ENCODE measurements at regions not wholly inside any gene's neighbourhood (a gene's known extent, or its start where the extent isn't known, plus 50 kb on each side); places are given as distances from the start of the nearest gene placed in this dataset.

DNA sequence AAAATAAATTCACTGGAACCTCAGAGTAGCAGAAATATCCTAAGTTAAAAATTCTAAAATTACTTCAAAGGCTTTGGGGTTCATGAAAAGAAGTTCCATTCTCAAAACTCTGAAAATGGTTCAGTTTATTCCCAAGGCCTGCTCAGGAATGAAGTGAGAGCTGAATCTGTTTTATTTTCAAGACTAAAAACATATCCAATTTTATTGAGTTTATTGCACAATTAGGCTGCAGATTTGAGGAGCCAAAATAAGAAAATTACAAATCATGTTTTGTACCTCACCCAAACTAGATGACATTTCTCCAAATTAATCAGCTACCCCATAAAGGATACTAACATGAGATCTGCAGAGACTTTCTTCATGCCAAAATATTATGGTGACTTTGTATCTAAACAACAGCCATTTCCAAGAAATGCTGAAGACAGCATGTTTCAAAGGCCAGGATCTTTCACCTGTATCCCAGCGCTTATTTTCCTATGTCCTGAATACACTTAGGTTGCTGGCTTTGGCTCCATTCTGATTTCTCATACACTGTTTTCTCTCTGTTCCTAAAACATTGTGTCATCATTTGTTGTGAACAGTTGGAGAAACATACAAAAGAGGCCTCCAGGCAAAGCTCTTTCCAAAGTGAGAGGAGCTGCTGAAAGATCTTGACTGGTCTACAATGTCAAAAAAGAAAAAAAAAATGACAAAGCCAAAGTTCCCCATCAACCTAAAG lies 85.7 kb upstream of the F13A1 start:
- no peaks in the 10 kb centered on the region for H3K4me1 Mint-ChIP-seq (ENCODE audit: low read depth)
- peaks cover 5% of the 10 kb centered on the region for H3K27me3 Mint-ChIP-seq
- H3K36me3 Mint-ChIP-seq = no peaks in the 10 kb centered on the region
- no peak overlapping the region for H3K27ac Mint-ChIP-seq
- H3K4me3 Mint-ChIP-seq = no peak overlapping the region
- no peaks in the 10 kb centered on the region for H3K9me3 Mint-ChIP-seq (ENCODE audit: low read depth)

DNA sequence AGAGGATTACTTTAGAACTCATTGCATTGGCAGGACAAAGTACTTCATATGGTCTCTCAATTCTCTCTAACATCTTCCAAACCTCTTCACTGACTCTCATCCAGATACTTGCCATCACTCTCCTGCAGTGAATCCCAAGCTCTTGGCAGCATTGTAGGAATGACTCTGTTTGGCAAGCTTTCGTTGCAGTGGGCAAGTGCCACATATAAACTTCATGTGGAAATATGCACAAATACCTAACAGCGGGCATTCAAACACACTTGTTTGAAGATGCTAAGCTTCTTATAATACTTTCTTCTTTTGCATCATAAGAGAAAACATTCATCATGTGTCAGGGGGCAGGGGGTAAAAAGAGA lies 86.2 kb upstream of the F13A1 start:
- Mint-ChIP-seq H3K27me3 (peaks cover 5% of the 10 kb centered on the region), H3K9me3 (ENCODE audit: low read depth) (no peaks in the 10 kb centered on the region), H3K4me3 (no peak overlapping the region), H3K36me3 (no peaks in the 10 kb centered on the region), H3K27ac (no peak overlapping the region), H3K4me1 (ENCODE audit: low read depth) (no peaks in the 10 kb centered on the region)

DNA sequence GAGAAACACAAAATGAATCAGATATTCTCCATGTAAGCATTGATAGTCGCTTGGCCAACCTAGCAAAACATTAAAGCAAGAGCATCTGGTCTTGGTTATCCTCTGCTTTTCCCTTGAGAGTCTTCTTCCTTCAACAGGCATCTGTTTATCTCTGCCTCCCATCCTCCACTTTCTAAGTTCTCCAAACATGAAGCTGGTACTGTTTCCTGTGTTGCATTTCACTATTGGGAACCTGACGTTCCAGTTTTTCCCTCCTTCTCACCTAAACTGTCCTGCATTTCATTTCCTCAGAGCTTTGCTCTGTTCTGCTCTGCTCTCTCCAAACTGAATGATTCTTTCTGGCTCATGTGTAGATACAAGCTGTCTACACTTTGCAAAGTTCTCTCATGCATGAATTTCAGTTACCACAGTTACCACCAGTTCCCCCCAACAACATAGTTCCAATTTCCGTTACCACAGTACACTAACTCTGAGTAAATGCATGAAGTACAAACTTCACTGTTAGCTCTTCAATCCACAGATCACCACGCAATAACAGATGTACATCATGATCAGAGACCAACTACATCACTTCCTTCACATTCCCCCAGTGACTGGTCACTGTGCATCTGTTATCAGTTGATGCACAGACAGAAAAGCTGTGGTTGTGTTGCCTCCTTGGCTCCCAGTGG lies 86.7 kb upstream of the F13A1 start:
- Mint-ChIP-seq H3K9me3 (ENCODE audit: low read depth) (no peaks in the 10 kb centered on the region), H3K4me3 (no peak overlapping the region), H3K27me3 (peaks cover 5% of the 10 kb centered on the region), H3K36me3 (no peaks in the 10 kb centered on the region), H3K27ac (no peak overlapping the region), H3K4me1 (ENCODE audit: low read depth) (no peaks in the 10 kb centered on the region)

DNA sequence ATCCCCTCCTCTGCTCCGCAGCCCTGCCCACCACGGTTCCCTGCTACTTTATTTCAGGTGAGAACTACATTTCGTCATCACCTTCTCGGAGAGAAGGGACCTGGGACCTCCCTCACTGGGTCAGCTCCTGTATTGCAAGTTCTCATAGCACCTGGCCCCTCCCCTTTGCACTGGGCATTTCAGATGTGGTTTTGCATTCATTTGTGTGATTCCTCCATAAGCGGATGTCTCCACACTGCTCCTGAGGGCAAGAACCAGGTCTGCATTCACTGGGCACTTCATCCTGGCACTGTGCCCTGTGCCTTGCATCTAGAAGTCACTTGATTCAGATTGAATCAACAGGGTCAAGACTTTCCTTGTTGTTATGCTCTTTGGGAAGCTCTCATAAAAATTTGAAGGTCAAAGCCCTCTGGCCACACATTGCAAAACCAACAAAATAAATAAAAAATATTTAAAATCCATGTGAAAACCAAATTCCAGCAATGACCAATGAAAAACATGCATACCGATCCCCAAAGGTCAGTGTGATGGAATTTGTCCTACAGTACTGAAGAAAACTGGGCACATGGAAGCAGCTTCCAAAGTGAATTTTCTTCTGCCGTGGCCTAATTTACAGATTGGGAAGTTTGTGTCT lies 89.1 kb upstream of the F13A1 start:
- Mint-ChIP-seq H3K4me1 (ENCODE audit: low read depth) (no peaks in the 10 kb centered on the region), H3K27ac (no peak overlapping the region), H3K4me3 (no peak overlapping the region), H3K36me3 (no peaks in the 10 kb centered on the region), H3K9me3 (ENCODE audit: low read depth) (no peaks in the 10 kb centered on the region), H3K27me3 (peaks cover 5% of the 10 kb centered on the region)

DNA sequence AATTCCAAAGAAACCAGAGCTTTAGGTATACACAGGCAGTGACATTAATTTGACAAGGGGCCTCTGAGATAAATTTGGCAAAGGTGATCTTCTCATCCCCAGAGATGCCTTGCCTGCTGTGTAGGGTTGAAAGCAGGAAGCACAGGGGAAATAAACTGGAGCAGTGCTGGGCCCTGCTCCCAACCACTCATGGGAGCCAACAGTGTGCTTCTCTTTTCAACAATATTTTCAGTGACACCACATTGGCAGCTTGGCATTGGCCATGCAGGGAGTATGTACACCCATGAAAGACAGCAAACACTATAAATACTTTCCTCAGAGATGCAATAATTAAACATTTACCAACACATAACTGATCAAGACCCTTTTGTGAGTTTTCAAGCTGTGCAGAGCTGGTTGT lies 90.7 kb upstream of the F13A1 start:
- Mint-ChIP-seq H3K36me3 (no peaks in the 10 kb centered on the region), H3K27ac (no peak overlapping the region), H3K9me3 (ENCODE audit: low read depth) (no peaks in the 10 kb centered on the region), H3K4me1 (ENCODE audit: low read depth) (no peaks in the 10 kb centered on the region), H3K27me3 (peaks cover 5% of the 10 kb centered on the region), H3K4me3 (no peak overlapping the region)

DNA sequence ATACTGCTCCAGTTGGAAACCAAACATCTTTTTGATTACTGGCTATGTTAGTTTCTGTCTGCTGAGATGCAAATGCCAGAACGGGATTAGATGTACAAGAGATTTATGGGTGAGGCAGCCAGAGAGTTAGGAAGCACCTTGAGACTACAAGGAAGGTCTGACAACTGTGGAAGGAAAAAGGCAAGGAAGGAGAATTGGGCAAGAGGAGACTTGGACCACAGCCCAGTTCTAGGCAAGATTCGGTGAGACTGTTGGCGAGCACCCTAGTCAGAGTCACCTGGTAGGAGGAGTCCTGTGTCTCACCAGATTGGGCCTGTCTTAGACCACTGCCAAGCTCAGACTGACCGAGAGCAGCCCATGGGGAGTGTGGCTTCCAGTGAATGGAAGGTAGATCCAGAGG lies 91.8 kb upstream of the F13A1 start:
- no peak overlapping the region for H3K4me3 Mint-ChIP-seq
- no peaks in the 10 kb centered on the region for H3K36me3 Mint-ChIP-seq
- no peak overlapping the region for H3K27ac Mint-ChIP-seq

DNA sequence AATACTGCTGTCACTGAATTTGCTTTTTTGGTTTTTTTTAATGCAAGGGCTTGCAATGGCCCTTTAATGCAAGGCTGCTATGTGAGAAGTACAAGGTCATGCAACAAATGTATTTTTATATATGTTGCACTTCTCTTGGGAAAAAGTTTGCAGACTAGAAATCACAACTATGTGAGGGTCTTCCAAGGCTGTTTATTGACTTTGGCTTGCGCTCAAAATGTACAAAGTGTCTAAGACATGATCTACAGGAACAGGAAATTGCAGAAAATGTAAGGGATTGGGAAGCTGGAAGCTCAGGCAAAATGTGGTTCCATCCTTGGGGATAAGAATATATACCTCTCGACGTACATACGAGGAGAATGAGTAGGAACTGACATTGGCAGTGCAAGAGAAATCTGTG lies 92.2 kb upstream of the F13A1 start:
- Mint-ChIP-seq H3K27ac (no peak overlapping the region), H3K4me3 (no peak overlapping the region), H3K27me3 (peaks cover 5% of the 10 kb centered on the region), H3K9me3 (ENCODE audit: low read depth) (no peaks in the 10 kb centered on the region), H3K4me1 (ENCODE audit: low read depth) (no peaks in the 10 kb centered on the region), H3K36me3 (no peaks in the 10 kb centered on the region)

More for the DNA sequence above, 91.8 kb upstream of the F13A1 start:
- Mint-ChIP-seq H3K9me3 (ENCODE audit: low read depth) (no peaks in the 10 kb centered on the region), H3K4me1 (ENCODE audit: low read depth) (no peaks in the 10 kb centered on the region), H3K27me3 (peaks cover 5% of the 10 kb centered on the region)

DNA sequence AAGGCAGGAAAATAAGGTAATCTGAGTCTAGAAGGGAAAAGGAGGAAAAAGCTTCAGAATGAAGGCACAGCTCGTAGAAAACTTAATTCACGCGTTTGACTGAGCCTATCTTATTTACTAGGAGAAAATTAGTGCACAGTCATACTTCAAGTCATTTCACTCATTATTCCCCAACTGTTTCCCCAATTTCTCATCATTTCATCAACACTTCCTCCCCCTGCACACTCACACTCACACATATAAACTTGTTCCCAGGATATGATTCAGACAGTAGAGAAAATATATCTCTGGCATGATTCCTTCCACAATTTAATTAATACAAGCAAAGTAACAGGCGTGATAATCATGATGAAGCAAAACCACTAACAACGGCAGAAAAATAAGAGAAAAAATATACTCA lies 94.5 kb upstream of the F13A1 start:
- Mint-ChIP-seq H3K4me3 (no peak overlapping the region), H3K36me3 (no peaks in the 10 kb centered on the region), H3K27me3 (peaks cover 2% of the 10 kb centered on the region), H3K4me1 (ENCODE audit: low read depth) (no peaks in the 10 kb centered on the region), H3K9me3 (ENCODE audit: low read depth) (no peaks in the 10 kb centered on the region), H3K27ac (no peak overlapping the region)

DNA sequence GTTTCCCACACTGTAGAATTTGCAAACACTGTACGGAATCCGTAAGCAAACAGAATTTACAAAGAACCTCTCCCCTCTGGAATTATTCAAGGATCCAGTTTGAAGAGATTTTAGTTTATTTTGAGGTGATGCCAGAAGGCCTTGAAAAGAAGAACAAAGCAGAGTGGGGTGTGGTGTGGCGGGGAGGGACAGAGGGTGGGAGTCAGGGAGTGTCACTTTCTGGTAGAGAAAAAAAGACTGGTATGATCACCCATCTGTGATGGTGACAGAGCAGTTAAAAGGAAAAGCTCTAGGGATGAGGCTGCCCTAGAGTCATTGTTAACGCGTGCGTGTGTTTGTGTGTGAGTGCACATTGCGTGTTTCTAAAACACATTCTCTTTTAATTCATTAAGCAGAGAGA lies 97.0 kb upstream of the F13A1 start:
- H3K9me3 Mint-ChIP-seq (ENCODE audit: low read depth) = no peaks in the 10 kb centered on the region
- no peaks in the 10 kb centered on the region for H3K4me1 Mint-ChIP-seq (ENCODE audit: low read depth)
- H3K4me3 Mint-ChIP-seq = no peak overlapping the region
- no peaks in the 10 kb centered on the region for H3K27me3 Mint-ChIP-seq
- H3K36me3 Mint-ChIP-seq = no peaks in the 10 kb centered on the region
- no peak overlapping the region for H3K27ac Mint-ChIP-seq

DNA sequence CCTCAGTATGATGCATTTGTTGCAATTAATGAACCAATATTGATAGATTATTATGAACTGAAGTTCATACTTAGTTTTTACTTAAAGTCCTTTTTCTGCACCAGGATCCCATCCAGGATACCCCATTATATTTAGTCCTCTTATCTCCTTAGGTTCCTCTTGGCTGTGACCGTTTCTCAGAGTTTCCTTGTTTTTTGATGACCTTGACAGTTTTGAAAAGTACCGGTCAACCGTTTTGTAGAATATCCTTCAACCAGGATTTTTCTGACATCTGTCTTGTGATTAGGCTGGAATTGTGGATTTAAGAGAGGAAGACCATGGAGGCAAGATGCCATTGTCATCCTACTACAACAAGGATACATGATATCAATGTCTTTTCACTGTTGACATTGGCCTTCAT lies 98.0 kb upstream of the F13A1 start:
- no peaks in the 10 kb centered on the region for H3K9me3 Mint-ChIP-seq (ENCODE audit: low read depth)
- H3K36me3 Mint-ChIP-seq = no peaks in the 10 kb centered on the region
- no peak overlapping the region for H3K27ac Mint-ChIP-seq
- no peaks in the 10 kb centered on the region for H3K27me3 Mint-ChIP-seq
- H3K4me3 Mint-ChIP-seq = no peak overlapping the region
- no peaks in the 10 kb centered on the region for H3K4me1 Mint-ChIP-seq (ENCODE audit: low read depth)

DNA sequence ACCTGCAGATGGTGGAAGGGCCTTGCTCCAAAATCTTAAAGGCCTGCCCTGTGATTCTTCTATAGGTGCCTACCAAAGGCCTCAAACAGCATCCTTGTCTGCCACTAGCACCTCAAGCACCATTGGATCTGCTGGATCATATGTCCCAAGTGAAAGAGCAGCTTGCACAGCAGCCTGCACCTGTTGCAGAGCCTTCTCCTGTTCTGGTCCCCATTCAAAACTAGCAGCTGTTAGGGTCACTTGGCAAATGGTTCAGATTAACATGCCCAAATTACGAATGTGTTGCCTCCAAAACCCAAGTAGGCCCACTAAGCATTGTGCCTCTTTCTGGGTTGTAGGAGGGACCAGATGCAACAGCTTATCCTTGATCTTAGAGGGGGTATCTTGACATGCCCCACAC lies 99.6 kb upstream of the F13A1 start:
- Mint-ChIP-seq H3K4me1 (ENCODE audit: low read depth) (no peaks in the 10 kb centered on the region), H3K27ac (no peak overlapping the region), H3K9me3 (ENCODE audit: low read depth) (peaks cover 13% of the 10 kb centered on the region), H3K27me3 (peaks cover 7% of the 10 kb centered on the region), H3K4me3 (no peak overlapping the region), H3K36me3 (peaks cover 3% of the 10 kb centered on the region)

DNA sequence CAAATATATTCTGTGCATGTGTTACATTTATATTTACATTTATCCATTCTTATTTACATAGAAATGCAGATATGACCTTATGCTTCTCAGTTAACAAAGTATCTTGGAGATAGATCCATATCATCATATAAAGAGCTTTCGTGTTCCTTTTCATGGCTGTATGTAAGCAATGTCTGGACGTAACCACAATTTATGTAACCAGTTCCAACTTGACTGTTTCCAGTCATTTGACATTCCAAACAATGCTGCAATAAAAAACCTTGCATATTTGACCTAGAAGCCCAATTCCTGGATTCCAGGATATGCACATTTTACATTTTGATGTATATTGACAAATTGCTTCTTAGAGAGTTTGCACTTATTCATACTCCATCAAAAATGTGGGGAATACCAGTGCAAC lies 113.7 kb upstream of the F13A1 start:
- Mint-ChIP-seq H3K27me3 (peaks cover 2% of the 10 kb centered on the region), H3K36me3 (peaks cover 2% of the 10 kb centered on the region), H3K27ac (no peak overlapping the region), H3K4me1 (ENCODE audit: low read depth) (no peaks in the 10 kb centered on the region), H3K9me3 (ENCODE audit: low read depth) (peaks cover 7% of the 10 kb centered on the region), H3K4me3 (no peak overlapping the region)

DNA sequence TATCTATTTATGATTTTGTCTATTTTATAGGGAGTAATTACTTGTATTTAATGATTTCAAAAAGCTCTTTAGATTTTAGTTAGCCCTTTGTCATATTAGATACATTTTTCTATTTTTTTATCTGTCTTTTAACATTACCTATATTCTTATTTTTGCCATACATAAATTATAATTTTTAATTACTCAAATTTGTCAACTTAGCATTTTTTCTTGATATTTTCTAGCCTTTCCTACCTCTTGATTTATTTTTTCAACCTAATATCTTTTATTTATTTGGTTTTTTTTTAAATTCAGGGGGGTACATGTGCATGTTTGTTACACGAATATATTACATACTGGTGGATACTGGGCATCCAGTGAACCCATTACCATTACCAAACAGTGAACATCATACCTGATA lies 114.3 kb upstream of the F13A1 start:
- peaks cover 7% of the 10 kb centered on the region for H3K9me3 Mint-ChIP-seq (ENCODE audit: low read depth)
- H3K4me3 Mint-ChIP-seq = no peak overlapping the region
- H3K4me1 Mint-ChIP-seq (ENCODE audit: low read depth) = no peaks in the 10 kb centered on the region
- peaks cover 2% of the 10 kb centered on the region for H3K27me3 Mint-ChIP-seq
- peaks cover 2% of the 10 kb centered on the region for H3K36me3 Mint-ChIP-seq
- H3K27ac Mint-ChIP-seq = no peak overlapping the region

DNA sequence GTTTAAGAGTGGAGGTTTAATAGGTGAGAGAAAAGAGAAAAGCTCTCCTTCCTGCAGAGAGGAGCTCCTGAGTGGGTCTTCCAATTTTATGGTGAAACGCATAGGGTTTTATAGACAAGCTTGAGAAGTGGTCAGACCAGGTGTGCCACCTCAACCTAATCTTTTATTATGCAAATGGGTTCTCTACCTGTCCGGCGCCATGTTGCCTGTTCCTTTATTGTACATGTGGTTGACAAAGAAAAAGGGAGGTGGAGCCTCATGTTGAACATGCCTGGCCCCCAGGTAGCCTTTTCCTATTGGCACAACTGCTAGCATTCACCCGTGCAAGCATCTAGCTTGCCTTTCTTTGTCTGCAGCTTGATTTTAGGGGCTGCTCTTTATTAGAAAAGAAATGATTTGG lies 115.9 kb upstream of the F13A1 start:
- Mint-ChIP-seq H3K4me3 (no peak overlapping the region), H3K36me3 (peaks cover 5% of the 10 kb centered on the region), H3K27me3 (peaks cover 2% of the 10 kb centered on the region), H3K27ac (no peak overlapping the region), H3K9me3 (ENCODE audit: low read depth) (peaks cover 11% of the 10 kb centered on the region), H3K4me1 (ENCODE audit: low read depth) (no peaks in the 10 kb centered on the region)

DNA sequence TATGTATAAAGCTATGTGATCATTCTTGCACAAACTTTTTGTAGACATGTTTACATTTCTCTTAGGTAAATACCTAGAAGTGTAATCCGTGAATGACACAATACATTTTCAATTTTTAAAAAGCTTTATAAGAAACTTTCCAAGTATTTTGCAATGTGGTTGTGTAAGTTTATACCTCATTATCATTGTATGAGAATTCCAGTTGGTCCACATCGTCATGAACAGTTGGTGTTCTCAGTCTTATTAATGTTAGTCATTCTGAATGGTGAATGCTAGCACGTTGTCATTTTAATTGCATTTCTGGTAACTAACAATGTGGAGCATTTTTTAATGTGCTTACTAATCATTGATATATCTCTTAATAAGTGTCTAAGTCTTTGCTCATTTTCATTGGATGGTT lies 116.5 kb upstream of the F13A1 start:
- Mint-ChIP-seq H3K9me3 (ENCODE audit: low read depth) (peaks cover 11% of the 10 kb centered on the region), H3K27ac (no peak overlapping the region), H3K36me3 (peaks cover 5% of the 10 kb centered on the region), H3K27me3 (peaks cover 2% of the 10 kb centered on the region), H3K4me3 (no peak overlapping the region), H3K4me1 (ENCODE audit: low read depth) (no peaks in the 10 kb centered on the region)

DNA sequence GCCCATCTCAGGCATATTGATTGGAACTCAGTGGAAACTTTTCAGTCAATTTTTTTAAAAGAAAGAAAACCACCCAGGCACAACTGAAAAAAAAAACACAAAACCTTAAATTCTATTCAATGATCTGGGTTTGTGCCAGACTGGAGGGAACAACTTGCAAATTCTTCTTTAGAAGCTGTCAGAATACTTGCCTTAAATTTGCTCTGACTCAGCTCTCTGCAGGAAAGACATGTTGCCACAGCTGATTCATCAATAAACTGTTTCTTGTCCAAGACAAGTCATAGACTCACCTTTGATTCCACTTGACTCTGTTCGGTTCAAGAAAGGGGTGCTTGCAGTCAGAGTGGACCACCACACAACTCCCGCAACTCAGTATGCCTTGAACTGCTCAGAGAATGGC lies 117.8 kb upstream of the F13A1 start:
- Mint-ChIP-seq H3K27me3 (peaks cover 2% of the 10 kb centered on the region), H3K4me3 (no peak overlapping the region), H3K36me3 (peaks cover 5% of the 10 kb centered on the region), H3K9me3 (ENCODE audit: low read depth) (peaks cover 11% of the 10 kb centered on the region), H3K27ac (no peak overlapping the region), H3K4me1 (ENCODE audit: low read depth) (no peaks in the 10 kb centered on the region)

Data from activated naive CD8-positive, alpha-beta T cell (primary cell).